Myocyte (in vitro differentiated cells): ENCODE measurements at regions not wholly inside any gene's neighbourhood (a gene's known extent, or its start where the extent isn't known, plus 50 kb on each side); places are given as distances from the start of the nearest gene placed in this dataset.

Experiments
- DNase-seq: peaks from one replicate; pipeline ENCODE4 v3.0.0-alpha.2; 2012; ENCODE audit warnings: low read depth

GRCh38 chr6:106918115-106918514, 56.4 kb downstream of the CD24 start:
- peak; percentile 69 for DNase-seq

- no peak for DNase-seq
Observed at GRCh38 chr6:106916891-106917290, 57.6 kb downstream of the CD24 start.

DNA sequence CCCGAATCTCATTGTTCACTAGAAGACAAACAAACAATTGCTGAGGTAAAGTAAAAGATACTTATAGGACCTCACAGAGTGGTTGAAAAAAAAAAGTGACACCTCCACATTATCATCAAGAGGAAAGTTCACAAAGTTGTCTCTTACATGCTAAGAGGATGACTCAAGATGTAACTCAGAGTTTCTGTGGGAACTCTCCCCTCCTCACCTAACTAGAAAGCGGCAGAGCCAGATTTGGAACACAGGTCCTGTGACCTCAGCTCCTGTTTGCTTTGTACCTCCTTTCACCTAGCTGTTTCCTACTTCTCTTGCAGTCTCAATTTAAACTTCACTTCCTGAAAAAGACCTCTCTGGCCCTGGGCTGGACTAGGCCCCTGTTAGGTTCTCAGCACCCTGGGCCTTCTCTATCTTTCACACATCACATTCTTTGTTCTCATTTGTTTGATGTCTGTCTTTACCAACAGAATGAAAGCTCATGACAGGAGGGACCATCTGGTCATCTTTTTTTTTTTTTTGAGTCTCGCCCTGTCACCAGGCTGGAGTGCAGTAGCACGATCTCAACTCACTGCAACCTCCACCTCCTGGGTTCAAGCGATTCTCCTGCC, 60.8 kb downstream of the CD24 start:
- no peak for DNase-seq

GRCh38 chr6:106913111-106913510, 61.4 kb downstream of the CD24 start:
- DNase-seq: no peak

GRCh38 chr6:106912091-106912490, 62.4 kb downstream of the CD24 start:
- DNase-seq: no peak

DNA sequence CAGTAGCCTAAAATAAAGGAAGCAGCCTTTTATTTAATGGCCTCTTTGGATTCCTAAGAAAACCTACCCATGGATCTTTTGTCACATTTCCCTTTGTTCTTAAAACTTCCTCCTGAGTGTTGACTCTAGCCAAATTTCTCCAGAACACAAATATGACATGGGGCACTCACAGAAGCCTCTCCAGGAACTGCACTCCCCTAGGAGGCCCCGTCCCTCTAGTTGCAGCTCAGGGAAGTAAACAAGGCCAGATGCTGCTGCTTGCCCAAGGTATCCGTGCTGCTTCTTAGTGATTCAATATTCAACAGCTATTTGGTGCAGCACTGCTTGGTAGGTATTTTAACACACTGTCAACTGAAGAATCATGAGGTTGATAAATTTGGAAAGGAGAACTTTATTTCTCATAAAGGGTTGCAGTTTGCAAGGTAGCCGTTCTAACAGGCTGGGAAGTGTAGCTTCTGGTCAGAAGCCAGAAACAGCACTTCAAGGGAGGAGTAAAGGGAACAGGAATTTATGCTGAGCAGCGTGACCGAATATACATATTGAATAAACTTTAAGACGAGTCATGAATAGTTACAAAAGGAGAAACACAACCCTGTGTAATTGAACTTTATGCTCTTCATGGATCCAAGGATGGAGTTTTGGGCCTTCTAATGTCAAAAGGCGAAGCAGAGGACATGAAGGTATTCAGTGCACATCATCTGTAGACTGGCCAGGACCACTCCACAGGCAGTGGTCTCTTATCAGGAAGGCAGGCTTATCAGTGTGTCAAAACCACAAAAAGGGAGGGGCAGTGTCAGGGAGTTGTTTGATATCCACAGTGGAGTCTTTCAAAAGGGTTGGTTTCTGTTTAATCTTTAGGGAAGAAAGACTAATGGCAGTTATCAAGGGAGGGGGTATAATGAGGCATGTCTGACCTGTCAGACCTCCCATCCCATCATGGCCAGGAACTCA, 63.3 kb downstream of the CD24 start:
- no peak for DNase-seq

DNA sequence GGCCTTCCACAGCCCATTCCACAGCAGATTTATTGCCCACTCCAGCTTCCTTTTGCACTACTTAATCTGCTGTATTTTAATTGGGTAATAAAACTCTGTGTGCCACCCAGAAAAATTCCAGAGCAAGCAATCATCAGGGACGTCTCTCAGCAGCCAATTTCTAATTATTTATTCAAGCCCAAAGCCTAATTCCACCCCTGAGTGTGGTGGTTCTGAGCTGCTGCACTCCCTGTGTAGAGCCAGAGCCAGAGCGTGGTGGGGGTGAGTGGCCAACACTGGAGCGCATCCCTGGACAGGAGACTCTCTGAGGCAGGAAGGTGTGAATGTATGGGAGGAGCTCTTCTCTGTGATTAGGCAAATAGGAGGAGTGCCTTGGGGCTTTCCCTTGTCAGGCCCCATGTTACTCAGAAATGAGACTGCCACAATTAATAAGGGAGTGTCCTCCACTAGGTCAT, 66.1 kb downstream of the CD24 start:
- DNase-seq: no peak

- no peak for DNase-seq
Observed at GRCh38 chr6:106907754-106908153, 66.8 kb downstream of the CD24 start.

DNA sequence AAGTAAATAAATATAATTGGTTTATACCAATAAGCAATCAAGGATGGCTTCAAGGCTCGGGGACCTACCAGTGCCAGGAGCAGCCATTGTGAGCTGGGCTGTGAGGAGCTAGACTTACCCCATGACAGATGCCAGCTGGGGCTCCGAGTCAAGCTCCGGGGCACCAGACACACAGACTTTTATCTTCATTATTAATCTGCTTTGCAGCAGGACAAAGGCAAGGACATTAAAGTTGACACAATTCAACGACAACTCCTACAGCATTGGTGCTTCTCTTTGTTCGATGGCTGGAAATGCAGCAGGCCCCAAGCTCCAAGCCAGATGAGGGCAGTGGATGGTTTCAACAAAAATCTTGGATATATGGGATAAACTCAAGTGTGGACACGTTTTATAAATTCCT, 68.3 kb downstream of the CD24 start:
- DNase-seq: no peak

GRCh38 chr6:106903299-106903698, 71.2 kb downstream of the CD24 start:
- DNase-seq: no peak

- no peak for DNase-seq
Observed at GRCh38 chr6:106901062-106901461, 73.5 kb downstream of the CD24 start.

GRCh38 chr6:106899697-106900096, 74.8 kb downstream of the CD24 start:
- DNase-seq: no peak

GRCh38 chr6:106897580-106897979, 76.9 kb downstream of the CD24 start:
- no peak for DNase-seq

DNA sequence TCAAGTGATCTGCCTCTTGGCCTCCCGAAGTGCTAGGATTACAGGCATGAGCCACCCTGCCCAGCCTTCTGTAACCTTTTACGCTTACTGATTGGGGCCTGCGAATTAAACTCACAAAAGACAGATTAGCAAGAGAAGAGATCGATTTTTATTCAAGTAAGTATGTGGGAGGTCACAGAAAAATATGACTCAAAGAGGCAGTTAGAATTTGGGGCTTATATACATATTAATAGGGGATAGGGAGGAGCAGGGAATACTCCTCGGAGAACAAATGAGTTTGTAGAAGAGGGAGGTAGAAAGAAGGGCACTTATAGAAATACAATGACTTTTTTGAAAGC, 78.9 kb downstream of the CD24 start:
- DNase-seq: no peak

DNA sequence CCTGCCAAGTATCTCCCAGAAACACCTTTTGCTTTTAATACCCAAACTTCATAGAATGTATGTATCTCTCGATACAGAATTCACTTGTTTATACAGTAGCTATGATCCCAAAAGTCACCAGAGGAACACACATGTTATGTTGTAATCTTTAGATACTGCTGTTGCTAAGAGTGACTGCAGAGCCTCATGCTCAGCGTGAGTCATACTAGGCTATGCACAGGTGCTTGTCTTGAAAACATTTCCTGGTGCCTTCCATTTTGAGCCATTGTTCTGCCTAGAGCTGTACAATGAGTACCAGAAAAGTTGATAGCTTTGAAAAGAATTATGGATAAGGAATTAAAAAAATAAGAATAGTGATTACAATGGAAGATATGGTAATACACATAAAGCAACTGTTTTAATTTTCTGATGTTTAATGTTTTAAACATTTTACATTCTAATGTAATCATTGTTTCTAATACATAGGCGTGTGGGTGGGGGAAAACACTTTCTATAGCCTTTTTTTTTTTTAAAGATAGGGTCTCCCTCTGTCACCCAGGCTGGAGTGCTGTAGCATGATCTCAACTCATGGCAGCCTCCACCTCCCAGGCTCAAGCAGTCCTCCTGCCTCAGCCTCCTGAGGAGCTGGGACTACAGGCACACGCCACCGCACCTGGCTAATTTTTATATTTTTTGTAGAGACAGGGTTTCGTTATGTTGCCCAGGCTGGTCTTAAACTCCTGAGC, 79.4 kb downstream of the CD24 start:
- peak; percentile 66 for DNase-seq

- DNase-seq: no peak
Observed at GRCh38 chr6:106892186-106892585, 82.3 kb downstream of the CD24 start.

GRCh38 chr6:106890447-106890846, 84.1 kb downstream of the CD24 start:
- no peak for DNase-seq

DNA sequence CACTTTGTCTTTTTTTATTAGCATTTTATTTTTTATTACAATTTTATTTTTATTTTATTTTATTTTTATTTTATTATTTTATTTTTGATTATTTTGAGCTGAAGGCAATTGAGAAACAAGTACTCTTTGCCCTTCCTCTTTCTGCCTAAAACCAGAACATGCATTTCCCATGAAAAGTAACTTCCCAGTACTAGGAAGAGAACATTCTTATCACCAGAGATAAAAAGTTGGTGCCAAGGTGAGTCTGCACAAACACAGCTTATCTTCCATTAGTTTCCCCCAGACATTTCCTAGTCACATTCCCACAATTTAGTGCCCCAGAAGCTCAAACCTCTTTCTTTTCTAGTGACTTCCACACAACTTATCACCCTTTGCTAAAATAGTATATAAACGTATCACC, 84.8 kb downstream of the CD24 start:
- no peak for DNase-seq

DNA sequence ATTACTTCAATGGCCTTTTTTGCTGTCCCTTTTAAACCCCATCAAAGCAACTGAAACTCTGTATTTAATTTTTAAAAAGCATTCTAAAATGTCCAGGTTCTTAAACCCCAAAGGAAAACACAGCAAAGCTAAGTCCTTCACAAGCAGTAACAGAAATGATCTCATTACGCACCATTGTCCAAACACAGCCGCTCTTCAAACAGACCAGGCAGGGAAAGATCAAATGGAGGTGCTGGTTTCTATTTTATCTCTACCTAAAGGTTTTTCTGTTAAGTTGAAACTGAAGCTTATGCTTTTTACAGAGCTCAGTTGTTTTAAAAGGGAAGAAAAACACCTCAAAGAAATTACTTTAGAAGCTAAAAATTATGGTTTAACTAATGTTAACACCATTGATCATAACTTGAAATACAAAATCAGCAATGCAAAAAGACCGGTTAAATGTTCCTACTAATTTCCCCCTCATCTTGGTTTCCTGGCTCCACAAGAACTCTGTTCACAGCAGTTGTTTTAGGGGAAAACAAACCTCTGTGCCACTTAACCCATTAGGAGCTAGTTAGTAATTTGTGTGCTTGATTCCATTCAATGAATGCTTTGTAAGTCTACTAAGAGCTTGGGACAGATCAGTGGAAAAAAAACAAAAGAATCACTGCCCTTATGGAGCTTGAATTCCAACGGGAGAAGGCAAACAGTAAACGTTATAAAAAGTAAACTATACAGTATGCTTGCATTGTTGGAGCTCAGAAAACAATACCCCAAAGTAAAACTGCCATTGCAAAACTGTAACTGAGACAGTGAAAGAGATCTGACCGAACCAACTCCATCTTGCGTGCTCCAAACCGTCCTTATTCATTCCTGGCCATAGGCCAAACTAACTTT, 87.4 kb downstream of the CD24 start:
- DNase-seq: no peak

DNA sequence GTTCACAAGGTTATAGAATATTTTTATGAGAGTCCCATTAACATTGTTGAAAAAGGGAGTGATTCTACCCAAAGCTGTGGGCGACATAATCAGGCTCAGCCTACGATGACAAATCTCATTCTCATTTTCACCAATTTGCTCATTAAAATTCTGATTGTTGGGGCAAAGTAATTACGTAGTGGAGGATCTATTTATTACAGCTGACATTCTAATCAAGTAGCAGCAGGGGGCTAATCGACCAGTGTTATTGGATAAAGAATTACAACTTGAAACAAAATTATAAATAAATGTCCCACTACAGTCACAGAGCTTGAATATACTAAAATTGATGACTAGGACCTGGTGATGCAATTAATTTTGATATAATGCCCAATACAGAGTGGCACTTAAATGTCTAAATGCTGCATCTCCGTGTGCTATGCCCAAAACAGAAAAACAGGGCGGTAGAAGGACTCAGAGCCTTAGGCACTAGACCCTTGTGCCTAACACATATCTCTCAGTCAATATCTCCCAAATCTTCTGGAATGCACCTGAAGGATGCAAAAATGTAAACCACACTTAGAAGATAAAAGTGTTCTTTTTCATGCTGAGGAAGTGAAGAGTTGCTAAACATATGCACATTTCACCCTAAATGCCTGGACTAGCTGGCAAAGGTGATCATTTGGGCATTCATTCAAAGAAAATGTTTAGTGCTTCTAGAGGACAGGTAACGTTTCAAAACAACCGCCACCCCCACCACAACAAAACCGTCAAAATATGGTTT, 88.3 kb downstream of the CD24 start:
- no peak for DNase-seq
